Naive thymus-derived CD4-positive, alpha-beta T cell (primary cell): ENCODE measurements at regions not wholly inside any gene's neighbourhood (a gene's known extent, or its start where the extent isn't known, plus 50 kb on each side); places are given as distances from the start of the nearest gene placed in this dataset.

Experiments used
- ATAC-seq: fragments of 150-1000 bp; cut with Tn5 transposase; 2 replicates; pipeline ENCODE4 v1.10.0; 2021; ENCODE audit warnings: mild to moderate bottlenecking, moderate library complexity
- CTCF ChIA-PET: fragments of 350-600 bp; sonication (Branson Sonifier 250); formaldehyde crosslinking; loops from one replicate; lab custom pipeline; 2021; ENCODE audit warnings: antibody characterized with exemption; lab: Charles Lee
- POLR2A ChIA-PET: fragments of 350-600 bp; sonication (Branson Sonifier 250); formaldehyde crosslinking; loops from one replicate; lab custom pipeline; 2021; ENCODE audit warnings: antibody characterized with exemption, inconsistent platforms; lab: Charles Lee
- DNase-seq, 9 donors: peaks; one replicate each; pipeline versions ENCODE4 v3.0.0 to v3.0.0-alpha.2; 2020 to 2022; ENCODE audit warnings: mixed read lengths in 1 of 9
- H3K27ac ChIP-seq: one replicate; pipeline ENCODE4 v1.7.0; 2013; ENCODE audit warnings: mild to moderate bottlenecking, low read depth, low read length, moderate library complexity
- H3K27me3 ChIP-seq, 2 donors: one replicate each; pipeline ENCODE4 v1.7.0; 2013; ENCODE audit warnings: low read length in 2 of 2, mild to moderate bottlenecking in 2 of 2, moderate library complexity in 2 of 2; ENCODE audit not compliant: control insufficient read depth in 2 of 2, insufficient read depth in 2 of 2
- H3K36me3 ChIP-seq, 3 experiments: 1 replicate in 2 of 3; 2 replicates in 1 of 3; pipeline ENCODE4 v1.7.0; 2013; ENCODE audit warnings: low read length in 3 of 3, mild to moderate bottlenecking in 3 of 3, moderate library complexity in 1 of 3; ENCODE audit not compliant: insufficient read depth in 3 of 3, control insufficient read depth in 2 of 3
- H3K4me1 ChIP-seq, 2 donors: one replicate each; pipeline ENCODE4 v1.7.0; 2013; ENCODE audit warnings: low read length in 2 of 2, mild to moderate bottlenecking in 2 of 2, moderate library complexity in 1 of 2; ENCODE audit not compliant: control insufficient read depth in 2 of 2, insufficient read depth in 2 of 2
- H3K4me3 ChIP-seq: 2 replicates; pipeline ENCODE4 v1.7.0; 2013; ENCODE audit warnings: mild to moderate bottlenecking, low read length
- H3K9me3 ChIP-seq, 3 experiments: 1 replicate in 2 of 3; 2 replicates in 1 of 3; pipeline ENCODE4 v1.7.0; 2013; ENCODE audit warnings: low read length in 3 of 3; ENCODE audit not compliant: control insufficient read depth in 2 of 3
- H3K27ac Mint-ChIP-seq, 9 donors: one replicate each; pipeline ENCODE4 v1.8.0; 2020 to 2022; ENCODE audit warnings: mixed read lengths in 9 of 9, mild to moderate bottlenecking in 8 of 9, moderate library complexity in 5 of 9, inconsistent platforms in 2 of 9
- H3K27me3 Mint-ChIP-seq, 5 donors: one replicate each; pipeline ENCODE4 v1.8.0; 2021 to 2022; ENCODE audit warnings: mixed read lengths in 5 of 5, mild to moderate bottlenecking in 1 of 5
- H3K36me3 Mint-ChIP-seq, 5 donors: one replicate each; pipeline ENCODE4 v1.8.0; 2020 to 2022; ENCODE audit warnings: mixed read lengths in 5 of 5, mild to moderate bottlenecking in 3 of 5, inconsistent platforms in 1 of 5
- H3K4me1 Mint-ChIP-seq, 7 donors: one replicate each; pipeline ENCODE4 v1.8.0; 2020 to 2022; ENCODE audit warnings: mixed read lengths in 7 of 7, mild to moderate bottlenecking in 3 of 7, inconsistent platforms in 1 of 7
- H3K4me3 Mint-ChIP-seq, 10 donors: one replicate each; pipeline ENCODE4 v1.8.0; 2020 to 2022; ENCODE audit warnings: mild to moderate bottlenecking in 10 of 10, mixed read lengths in 10 of 10, moderate library complexity in 6 of 10, inconsistent platforms in 2 of 10
- H3K9me3 Mint-ChIP-seq, 11 donors: one replicate each; pipeline ENCODE4 v1.8.0; 2020 to 2022; ENCODE audit warnings: mixed read lengths in 11 of 11, mild to moderate bottlenecking in 4 of 11, inconsistent platforms in 1 of 11, moderate library complexity in 1 of 11
- intact Hi-C, 2 donors: fragments of 100-400 bp; cut with micrococcal nuclease; formaldehyde crosslinking; loops; one replicate each; pipeline ENCODE4 v1.15.1; 2023

GRCh38 chr2:153213022-153213421, 265.5 kb downstream of the RPRM start:
- intact Hi-C loops: no loop called here
- DNase-seq: no peak

GRCh38 chr2:153197402-153198386, 280.9 kb downstream of the RPRM start:
- H3K27me3 Mint-ChIP-seq: no peaks in the 10 kb centered on the region
- Histone ChIP-seq H3K27ac (no peak overlapping the region), H3K9me3 (peaks cover 0 to 8% (median 0%) of the 10 kb centered on the region in 3 experiments), H3K4me1 (no peaks in the 10 kb centered on the region), H3K27me3 (no peaks in the 10 kb centered on the region), H3K4me3 (no peak overlapping the region), H3K36me3 (no peaks in the 10 kb centered on the region)
- peaks cover 0 to 4% (median 0%) of the 10 kb centered on the region in 5 donors for H3K36me3 Mint-ChIP-seq
- ATAC-seq: peak; percentile 10
- ChIA-PET POLR2A (no interaction called here), CTCF (no interaction called here)
- H3K4me3 Mint-ChIP-seq: no peak overlapping the region
- no peaks in the 10 kb centered on the region for H3K4me1 Mint-ChIP-seq
- peaks cover 7 to 24% (median 15%) of the 10 kb centered on the region in 11 donors for H3K9me3 Mint-ChIP-seq
- DNase-seq: no peak
- intact Hi-C loops: no loop called here
- no peak overlapping the region for H3K27ac Mint-ChIP-seq

More at GRCh38 chr2:153213022-153213421, 265.5 kb downstream of the RPRM start:
- H3K4me3 Mint-ChIP-seq: no peak overlapping the region
- no peaks in the 10 kb centered on the region for H3K36me3 Mint-ChIP-seq
- H3K27ac Mint-ChIP-seq: no peak overlapping the region
- Histone ChIP-seq H3K4me3 (no peak overlapping the region), H3K27ac (no peak overlapping the region), H3K9me3 (no peaks in the 10 kb centered on the region), H3K36me3 (no peaks in the 10 kb centered on the region), H3K27me3 (no peaks in the 10 kb centered on the region), H3K4me1 (no peaks in the 10 kb centered on the region)
- H3K4me1 Mint-ChIP-seq: no peaks in the 10 kb centered on the region
- ChIA-PET CTCF (no interaction called here), POLR2A (no interaction called here)
- H3K27me3 Mint-ChIP-seq: peaks cover 0 to 2% (median 0%) of the 10 kb centered on the region in 5 donors
- ATAC-seq: no peak
- H3K9me3 Mint-ChIP-seq: peaks cover 0 to 3% (median 0%) of the 10 kb centered on the region in 11 donors

- POLR2A ChIA-PET: no interaction called here
- Histone ChIP-seq H3K9me3 (peaks cover 0 to 8% (median 0%) of the 10 kb centered on the region in 3 experiments), H3K27me3 (no peaks in the 10 kb centered on the region), H3K27ac (no peak overlapping the region), H3K4me1 (no peaks in the 10 kb centered on the region), H3K36me3 (no peaks in the 10 kb centered on the region), H3K4me3 (no peak overlapping the region)
- CTCF ChIA-PET: no interaction called here
- H3K4me1 Mint-ChIP-seq: no peaks in the 10 kb centered on the region
- peaks cover 7 to 29% (median 15%) of the 10 kb centered on the region in 11 donors for H3K9me3 Mint-ChIP-seq
- no peak overlapping the region for H3K27ac Mint-ChIP-seq
- no peaks in the 10 kb centered on the region for H3K27me3 Mint-ChIP-seq
- no peak overlapping the region for H3K4me3 Mint-ChIP-seq
- peaks cover 0 to 4% (median 0%) of the 10 kb centered on the region in 5 donors for H3K36me3 Mint-ChIP-seq
- no peak for DNase-seq
- no peak for ATAC-seq
- intact Hi-C loops: no loop called here
Measured at GRCh38 chr2:153196378-153197058, 282.0 kb downstream of the RPRM start.

GRCh38 chr2:153195342-153195741, 283.2 kb downstream of the RPRM start:
- Histone ChIP-seq H3K9me3 (peaks cover 0 to 8% (median 0%) of the 10 kb centered on the region in 3 experiments), H3K27me3 (no peaks in the 10 kb centered on the region), H3K4me3 (no peak overlapping the region), H3K27ac (no peak overlapping the region), H3K36me3 (no peaks in the 10 kb centered on the region), H3K4me1 (no peaks in the 10 kb centered on the region)
- DNase-seq: no peak
- Mint-ChIP-seq H3K27me3 (no peaks in the 10 kb centered on the region), H3K4me1 (no peaks in the 10 kb centered on the region), H3K36me3 (peaks cover 0 to 4% (median 0%) of the 10 kb centered on the region in 5 donors), H3K9me3 (peaks cover 7 to 29% (median 15%) of the 10 kb centered on the region in 11 donors), H3K4me3 (no peak overlapping the region), H3K27ac (no peak overlapping the region)
- POLR2A ChIA-PET: no interaction called here
- intact Hi-C loops: no loop called here
- no peak for ATAC-seq
- CTCF ChIA-PET: no interaction called here

- H3K27me3 Mint-ChIP-seq: no peaks in the 10 kb centered on the region
- ATAC-seq: no peak
- Histone ChIP-seq H3K4me1 (no peaks in the 10 kb centered on the region), H3K9me3 (no peaks in the 10 kb centered on the region), H3K27ac (no peak overlapping the region), H3K36me3 (no peaks in the 10 kb centered on the region), H3K4me3 (no peak overlapping the region), H3K27me3 (no peaks in the 10 kb centered on the region)
- intact Hi-C loops: no loop called here
- no peak overlapping the region for H3K4me3 Mint-ChIP-seq
- peaks cover 0 to 37% (median 11%) of the 10 kb centered on the region in 11 donors for H3K9me3 Mint-ChIP-seq
- POLR2A ChIA-PET: no interaction called here
- H3K27ac Mint-ChIP-seq: no peak overlapping the region
- H3K4me1 Mint-ChIP-seq: no peaks in the 10 kb centered on the region
- DNase-seq: no peak
- CTCF ChIA-PET: no interaction called here
- H3K36me3 Mint-ChIP-seq: no peaks in the 10 kb centered on the region
Measured at GRCh38 chr2:153189091-153189888, 289.3 kb downstream of the RPRM start.

GRCh38 chr2:153179808-153180207, 298.8 kb downstream of the RPRM start:
- intact Hi-C loops: no loop called here
- peaks cover 0 to 10% (median 1%) of the 10 kb centered on the region in 11 donors for H3K9me3 Mint-ChIP-seq
- H3K4me3 ChIP-seq: no peak overlapping the region

More at GRCh38 chr2:153179808-153180207, 298.8 kb downstream of the RPRM start:
- ChIA-PET POLR2A (no interaction called here), CTCF (no interaction called here)
- ATAC-seq (no peak), DNase-seq (no peak)
- Mint-ChIP-seq H3K36me3 (no peaks in the 10 kb centered on the region), H3K27me3 (peaks cover 0 to 3% (median 0%) of the 10 kb centered on the region in 5 donors), H3K4me1 (no peaks in the 10 kb centered on the region), H3K4me3 (no peak overlapping the region), H3K27ac (no peak overlapping the region)
- Histone ChIP-seq H3K4me1 (no peaks in the 10 kb centered on the region), H3K9me3 (no peaks in the 10 kb centered on the region), H3K36me3 (no peaks in the 10 kb centered on the region), H3K27me3 (no peaks in the 10 kb centered on the region), H3K27ac (no peak overlapping the region)
